Endothelial cell of umbilical vein (primary cell): ENCODE measurements at regions not wholly inside any gene's neighbourhood (a gene's known extent, or its start where the extent isn't known, plus 50 kb on each side); places are given as distances from the start of the nearest gene placed in this dataset.

Experiments used
- BruUV-seq: library from RNA; stranded (reverse); fragments of 400-500 nt; replicated peaks from 2 replicates; lab custom pipeline; 2021; lab: Mats Ljungman, UMichigan
- CTCF ChIA-PET: fragments of 300-600, 350-600 bp; sonication (Branson Sonifier 250); formaldehyde crosslinking; loops from one replicate; lab custom pipeline; 2021; ENCODE audit warnings: antibody characterized with exemption, inconsistent platforms; lab: Charles Lee
- POLR2A ChIA-PET: fragments of 300-600, 350-600 bp; sonication (Branson Sonifier 250); formaldehyde crosslinking; loops from one replicate; lab custom pipeline; 2021; ENCODE audit warnings: antibody characterized with exemption, inconsistent platforms; lab: Charles Lee
- DNase-seq: peaks from one replicate; pipeline ENCODE4 v3.0.0-alpha.2; 2011; ENCODE audit warnings: low read depth, low spot score
- FAIRE-seq: peaks from 2 replicates; lab custom pipeline; 2011; peaks lifted over from hg19 to GRCh38; lab: Jason Lieb, UNC
- H2AFZ ChIP-seq: 2 replicates; pipeline ENCODE4 v1.6.0; 2012; ENCODE audit warnings: low read depth, low read length, control low read depth, inconsistent platforms
- H3K27ac ChIP-seq: 2 replicates; pipeline ENCODE4 v1.5.1; 2011; ENCODE audit warnings: low read depth, mild to moderate bottlenecking, control low read depth, low read length, moderate library complexity; ENCODE audit not compliant: insufficient read depth
- H3K27me3 ChIP-seq, 2 experiments: 2 replicates each; pipeline versions ENCODE4 v1.6.0 to v1.6.1; 2011; ENCODE audit warnings: low read length in 2 of 2, mixed read lengths in 1 of 2; ENCODE audit not compliant: control insufficient read depth in 2 of 2, insufficient read depth in 2 of 2
- H3K36me3 ChIP-seq, 2 experiments: 2 replicates in 1 of 2; 3 replicates in 1 of 2; pipeline ENCODE4 v1.5.1; 2011; ENCODE audit warnings: low read length in 2 of 2, mild to moderate bottlenecking in 1 of 2, moderate library complexity in 1 of 2; ENCODE audit not compliant: control insufficient read depth in 2 of 2, insufficient read depth in 2 of 2; ENCODE audit errors: extremely low read depth in 1 of 2
- H3K4me1 ChIP-seq: 3 replicates; pipeline ENCODE4 v1.5.1; 2011; ENCODE audit warnings: mild to moderate bottlenecking, low read length; ENCODE audit not compliant: control insufficient read depth, insufficient read depth; ENCODE audit errors: extremely low read depth
- H3K4me2 ChIP-seq: 2 replicates; pipeline ENCODE4 v1.6.1; 2011; ENCODE audit warnings: low read length, control low read depth, mixed read lengths; ENCODE audit not compliant: insufficient read depth
- H3K4me3 ChIP-seq, 3 experiments: fragments of 200-600 bp in 1 of 3; sonication (generic), shearing (Covaris generic) in 1 of 3; replicated peaks in 1 of 3; 2 replicates each; pipeline ENCODE4 v1.5.1; 2011 to 2016; ENCODE audit warnings: control low read depth in 3 of 3, low read length in 3 of 3, mild to moderate bottlenecking in 2 of 3, inconsistent platforms in 1 of 3, low read depth in 1 of 3, moderate library complexity in 1 of 3; ENCODE audit not compliant: insufficient read depth in 1 of 3
- H3K79me2 ChIP-seq: 2 replicates; pipeline ENCODE4 v1.6.0; 2012; ENCODE audit warnings: low read length, inconsistent platforms; ENCODE audit not compliant: control insufficient read depth, insufficient read depth
- H3K9ac ChIP-seq: replicated peaks from 2 replicates; pipeline ENCODE3; 2011; ENCODE audit warnings: low read length, control low read depth; ENCODE audit not compliant: insufficient read depth; ENCODE audit errors: extremely low read depth
- H3K9me1 ChIP-seq: replicated peaks from 3 replicates; pipeline ENCODE4 v1.6.0; 2011; ENCODE audit warnings: mild to moderate bottlenecking, low read length; ENCODE audit not compliant: control insufficient read depth, insufficient read depth; ENCODE audit errors: extremely low read depth
- H3K9me3 ChIP-seq: replicated peaks from 2 replicates; pipeline ENCODE4 v1.5.1; 2012; ENCODE audit warnings: low read length, inconsistent platforms; ENCODE audit not compliant: control insufficient read depth, insufficient read depth
- H4K20me1 ChIP-seq: replicated peaks from 2 replicates; pipeline ENCODE3; 2011; ENCODE audit warnings: mild to moderate bottlenecking, low read length; ENCODE audit not compliant: control insufficient read depth, insufficient read depth; ENCODE audit errors: extremely low read depth
- EZH2 ChIP-seq: IDR thresholded peaks from 2 replicates; pipeline ENCODE4 v1.6.1; 2012; ENCODE audit warnings: borderline replicate concordance, low read depth, mild to moderate bottlenecking, moderate library complexity, low read length, inconsistent platforms; ENCODE audit not compliant: severe bottlenecking
- GATA2 ChIP-seq: IDR thresholded peaks from 2 replicates; pipeline ENCODE4 v1.7.0; 2011; ENCODE audit warnings: low read depth, mild to moderate bottlenecking, moderate library complexity, mixed read lengths, low read length; ENCODE audit not compliant: insufficient read length, insufficient read depth
- MAX ChIP-seq: IDR thresholded peaks from 2 replicates; pipeline ENCODE4 v1.6.1; 2011; ENCODE audit not compliant: insufficient read depth, insufficient read length
- POLR2A ChIP-seq: IDR thresholded peaks from 2 replicates; pipeline ENCODE4 v1.6.1; 2012; ENCODE audit warnings: low read depth, mild to moderate bottlenecking, control low read depth, low read length
- dilution Hi-C: fragments of 300-500 bp; cut with MboI; formaldehyde crosslinking; loops from one replicate; pipeline ENCODE4 v1.15.0; 2019; ENCODE audit warnings: low sequenced_read_pairs; ENCODE audit not compliant: extremely low pct_ligation_motif_present
- intact Hi-C: fragments of 100-400 bp; cut with micrococcal nuclease; formaldehyde crosslinking; loops from one replicate; pipeline ENCODE4 v1.10.0; 2022

- H3K27me3 ChIP-seq: no peaks in the 10 kb centered on the region
- H3K4me1 ChIP-seq: no peaks in the 10 kb centered on the region
- H3K9me1 ChIP-seq: no peaks in the 10 kb centered on the region
- no peaks in the 10 kb centered on the region for H3K36me3 ChIP-seq
- dilution Hi-C loops (no loop called here), intact Hi-C loops (no loop called here)
- no peaks in the 10 kb centered on the region for H3K9me3 ChIP-seq
- BruUV-seq: no TSS peak
- no peak for DNase-seq
- H2AFZ ChIP-seq: no peak overlapping the region
- ChIA-PET CTCF (interaction anchor here (1.7 kb wide), 1 partner anchor 22 kb away, joined by 5 read pairs; no protein-coding TSS in a partner anchor), POLR2A (no interaction called here)
- TF ChIP-seq MAX (no peak), EZH2 (no peak), POLR2A (no peak)
- no peaks in the 10 kb centered on the region for H3K79me2 ChIP-seq
- no peaks in the 10 kb centered on the region for H4K20me1 ChIP-seq
- H3K9ac ChIP-seq: no peak overlapping the region
- FAIRE-seq: no peak
- H3K27ac ChIP-seq: no peak overlapping the region
- no peak overlapping the region for H3K4me3 ChIP-seq
- no peak overlapping the region for H3K4me2 ChIP-seq
Measured at GRCh38 chr15:69893863-69894262, 203.9 kb downstream of the TLE3 start.

GRCh38 chr15:69895202-69895601 is 202.5 kb downstream of the TLE3 start:
- Histone ChIP-seq H3K4me1 (no peaks in the 10 kb centered on the region), H4K20me1 (no peaks in the 10 kb centered on the region), H3K9me3 (no peaks in the 10 kb centered on the region), H3K4me2 (no peak overlapping the region), H3K36me3 (no peaks in the 10 kb centered on the region), H3K27me3 (no peaks in the 10 kb centered on the region), H3K4me3 (no peak overlapping the region), H3K9me1 (no peaks in the 10 kb centered on the region), H3K9ac (no peak overlapping the region), H3K27ac (no peak overlapping the region), H3K79me2 (no peaks in the 10 kb centered on the region), H2AFZ (no peak overlapping the region)
- FAIRE-seq (no peak), DNase-seq (no peak)
- BruUV-seq: no TSS peak
- ChIA-PET CTCF (interaction anchor here (1.7 kb wide), 1 partner anchor 23 kb away, joined by 5 read pairs; no protein-coding TSS in a partner anchor), POLR2A (no interaction called here)
- TF ChIP-seq GATA2: no peak
- intact Hi-C loops (no loop called here), dilution Hi-C loops (no loop called here)
